AG09309 (cell line): ENCODE measurements at regions not wholly inside any gene's neighbourhood (a gene's known extent, or its start where the extent isn't known, plus 50 kb on each side); places are given as distances from the start of the nearest gene placed in this dataset.

Experiments used
- DNase-seq: peaks from one replicate; pipeline ENCODE4 v3.0.0-alpha.2; 2010; ENCODE audit warnings: low read depth
- H3K4me3 ChIP-seq: 2 replicates; pipeline ENCODE4 v1.5.1; 2011; ENCODE audit warnings: mild to moderate bottlenecking, low read depth, low read length, moderate library complexity; ENCODE audit not compliant: control insufficient read depth
- TF ChIP-seq, protein P1 (sequence below): IDR thresholded peaks from 2 replicates; pipeline ENCODE4 v1.5.1; 2011; ENCODE audit warnings: mild to moderate bottlenecking, low read depth, low read length, inconsistent platforms; ENCODE audit not compliant: insufficient read depth, control insufficient read depth; ENCODE audit errors: missing control alignments

GRCh38 chr5:86986837-86987236, 280.8 kb upstream of the RASA1 start:
- DNase-seq, result no peak
- TF ChIP-seq, protein P1, sequence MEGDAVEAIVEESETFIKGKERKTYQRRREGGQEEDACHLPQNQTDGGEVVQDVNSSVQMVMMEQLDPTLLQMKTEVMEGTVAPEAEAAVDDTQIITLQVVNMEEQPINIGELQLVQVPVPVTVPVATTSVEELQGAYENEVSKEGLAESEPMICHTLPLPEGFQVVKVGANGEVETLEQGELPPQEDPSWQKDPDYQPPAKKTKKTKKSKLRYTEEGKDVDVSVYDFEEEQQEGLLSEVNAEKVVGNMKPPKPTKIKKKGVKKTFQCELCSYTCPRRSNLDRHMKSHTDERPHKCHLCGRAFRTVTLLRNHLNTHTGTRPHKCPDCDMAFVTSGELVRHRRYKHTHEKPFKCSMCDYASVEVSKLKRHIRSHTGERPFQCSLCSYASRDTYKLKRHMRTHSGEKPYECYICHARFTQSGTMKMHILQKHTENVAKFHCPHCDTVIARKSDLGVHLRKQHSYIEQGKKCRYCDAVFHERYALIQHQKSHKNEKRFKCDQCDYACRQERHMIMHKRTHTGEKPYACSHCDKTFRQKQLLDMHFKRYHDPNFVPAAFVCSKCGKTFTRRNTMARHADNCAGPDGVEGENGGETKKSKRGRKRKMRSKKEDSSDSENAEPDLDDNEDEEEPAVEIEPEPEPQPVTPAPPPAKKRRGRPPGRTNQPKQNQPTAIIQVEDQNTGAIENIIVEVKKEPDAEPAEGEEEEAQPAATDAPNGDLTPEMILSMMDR, result no peak
- H3K4me3 ChIP-seq, result no peak overlapping the region

DNA sequence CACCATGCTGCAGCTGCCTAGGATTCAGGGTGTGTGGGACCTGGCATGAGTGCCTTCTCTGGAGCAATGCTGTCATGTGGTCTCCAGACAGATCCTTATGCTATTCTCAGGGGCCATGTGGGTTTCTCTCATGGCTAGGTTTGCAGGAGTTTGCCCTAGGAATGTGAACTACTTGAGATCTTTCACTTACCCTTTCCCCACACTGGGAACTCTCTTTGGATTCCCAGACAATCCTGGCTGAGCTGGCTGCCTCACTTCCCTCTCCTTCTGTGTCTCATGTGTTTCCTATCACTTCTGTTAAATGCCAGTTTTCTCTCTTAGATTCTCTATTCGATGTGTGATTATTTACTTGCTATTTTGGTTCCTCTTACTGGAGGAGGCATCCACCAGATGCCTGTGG, 270.2 kb upstream of the RASA1 start:
- H3K4me3 ChIP-seq, result no peak overlapping the region
- DNase-seq, result no peak
- TF ChIP-seq, protein P1, result no peak

DNA sequence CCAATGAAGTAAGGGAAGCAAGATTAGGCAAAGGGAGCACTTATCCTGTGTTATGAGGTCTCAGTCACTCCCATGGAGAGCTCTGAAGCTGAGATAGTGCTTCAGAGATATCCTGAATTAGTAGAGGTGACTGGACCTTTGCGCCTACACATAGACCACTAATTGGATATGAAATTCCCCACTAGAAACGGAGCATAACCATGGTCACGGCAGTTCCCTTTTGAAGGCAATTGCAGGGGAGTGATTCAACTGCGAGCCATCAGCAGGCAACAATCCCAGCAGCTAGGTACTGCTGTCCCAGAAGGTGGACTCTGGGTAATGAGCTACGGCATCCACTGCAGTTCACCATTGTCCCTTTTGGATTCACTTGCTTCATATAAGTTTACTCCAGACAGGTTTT, 267.7 kb upstream of the RASA1 start:
- no peak for DNase-seq
- TF ChIP-seq, protein P1, result no peak
- no peak overlapping the region for H3K4me3 ChIP-seq

GRCh38 chr5:87002485-87002884, 265.2 kb upstream of the RASA1 start:
- no peak overlapping the region for H3K4me3 ChIP-seq
- DNase-seq, result no peak
- TF ChIP-seq, protein P1, result no peak

- TF ChIP-seq, protein P1, result no peak
- H3K4me3 ChIP-seq, result no peak overlapping the region
- DNase-seq, result no peak
Observed at GRCh38 chr5:87004101-87004500, 263.6 kb upstream of the RASA1 start.

- TF ChIP-seq, protein P1, result no peak
- no peak overlapping the region for H3K4me3 ChIP-seq
- DNase-seq, result no peak
Observed at GRCh38 chr5:87007737-87008136, 259.9 kb upstream of the RASA1 start.
